CD4-positive, alpha-beta T cell treated with Interleukin-6 at 100 ng/mL for 8 hours (primary cell): ENCODE measurements at regions not wholly inside any gene's neighbourhood (a gene's known extent, or its start where the extent isn't known, plus 50 kb on each side); places are given as distances from the start of the nearest gene placed in this dataset.

Experiments used
- DNase-seq: peaks from one replicate; pipeline ENCODE4 v3.0.0-alpha.2; 2020; ENCODE audit warnings: mixed read lengths, low spot score

DNA sequence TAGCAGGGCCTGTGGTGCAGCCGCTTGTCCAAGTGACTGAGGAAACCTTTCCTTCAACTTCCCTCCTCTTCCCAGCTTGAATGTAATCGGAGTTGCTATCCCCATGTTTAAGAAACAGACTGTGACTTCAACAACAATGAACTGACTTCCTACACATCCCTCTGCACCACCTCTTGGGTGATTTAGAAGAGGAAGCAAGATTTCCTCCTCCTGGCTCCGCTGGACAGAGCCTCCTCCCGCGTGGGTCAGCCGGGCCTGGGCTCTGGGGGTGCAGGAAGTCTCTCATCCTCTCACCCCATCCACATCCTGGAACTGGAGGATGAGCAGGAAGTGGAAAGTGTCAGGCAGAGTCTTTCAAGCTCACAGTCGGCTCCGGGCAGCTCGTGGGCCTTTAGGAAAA lies 84.3 kb downstream of the GATA6 start:
- DNase-seq: no peak

DNA sequence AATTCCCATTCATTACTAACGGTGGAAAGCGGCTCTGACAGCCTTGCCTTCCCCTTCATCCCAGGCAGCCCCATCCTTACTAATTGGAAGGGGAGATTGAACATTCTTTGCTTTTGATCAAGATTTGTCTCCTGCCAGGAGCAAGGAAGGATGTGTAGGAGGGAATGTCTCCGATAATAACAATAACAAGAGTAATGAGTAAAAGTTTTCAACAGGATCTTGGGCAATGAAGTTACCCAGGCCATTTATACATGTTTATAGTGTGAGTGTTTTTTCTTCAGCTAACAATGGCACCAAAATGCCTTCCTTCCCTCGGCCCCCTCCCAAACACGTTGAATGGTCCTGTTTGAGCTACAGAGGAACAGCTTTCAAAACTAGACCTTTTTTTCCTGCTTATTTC lies 83.8 kb downstream of the GATA6 start:
- no peak for DNase-seq
